Prostate gland (tissue), 2 donors: ENCODE measurements at regions not wholly inside any gene's neighbourhood (a gene's known extent, or its start where the extent isn't known, plus 50 kb on each side); places are given as distances from the start of the nearest gene placed in this dataset.

ENCODE experiments used
- DNase-seq: peaks from one replicate; pipeline ENCODE4 v3.0.0-alpha.2; 2019; ENCODE audit warnings: low spot score
- H3K27ac ChIP-seq, 2 donors: fragments of 200-600 bp; sonication (generic); 2 replicates each; pipeline ENCODE4 v1.5.1; 2017 to 2019
- H3K27me3 ChIP-seq: fragments of 200-600 bp; sonication (generic); replicated peaks from 2 replicates; pipeline ENCODE4 v1.5.1; 2019; ENCODE audit not compliant: insufficient read depth
- H3K36me3 ChIP-seq, 2 donors: fragments of 200-600 bp; sonication (generic); 1 replicate in 1 of 2; 2 replicates in 1 of 2; pipeline versions ENCODE4 v1.5.1 to v1.8.1; 2017 to 2019
- H3K4me1 ChIP-seq: fragments of 200-600 bp; sonication (generic); replicated peaks from 2 replicates; pipeline ENCODE4 v1.5.1; 2019
- H3K4me3 ChIP-seq, 2 donors: fragments of 200-600 bp; sonication (generic); 2 replicates each; pipeline ENCODE4 v1.5.1; 2017 to 2019
- H3K9me3 ChIP-seq: fragments of 200-600 bp; sonication (generic); 2 replicates; pipeline ENCODE4 v1.5.1; 2017
- CTCF ChIP-seq, 4 experiments: fragments of 200-600 bp in 2 of 4; fragments of 450-650 bp in 2 of 4; sonication (generic) in 2 of 4; IDR thresholded peaks; 1 replicate in 3 of 4; 2 replicates in 1 of 4; pipeline ENCODE4 v1.5.1; 2016 to 2019; ENCODE audit warnings: antibody characterized with exemption in 4 of 4, mild to moderate bottlenecking in 2 of 4, moderate library complexity in 2 of 4
- POLR2A ChIP-seq: fragments of 450-650 bp; IDR thresholded peaks from one replicate; pipeline ENCODE4 v1.6.1; 2016; ENCODE audit warnings: antibody characterized with exemption, mild to moderate bottlenecking
- POLR2AphosphoS5 ChIP-seq: sonication (generic); formaldehyde crosslinking; IDR thresholded peaks from one replicate; pipeline ENCODE4 v1.6.1; 2017; ENCODE audit warnings: antibody characterized with exemption
- WGBS: methylation state at CpG from one replicate; pipeline ENCODE4 v1.1.5; 2018; 5-methylcytosine and 5-hydroxymethylcytosine counted together
- intact Hi-C: fragments of 100-400 bp; cut with DNase I; formaldehyde crosslinking; loops from one replicate; pipeline ENCODE4 v1.14.2; 2022

GRCh38 chr12:124718036-124718435, 145.6 kb downstream of the SCARB1 start:
- no peak overlapping the region for H3K27ac ChIP-seq
- no peak for DNase-seq
- TF ChIP-seq CTCF (IDR thresholded peaks at IDR 0.05) (no peak), POLR2A (no peak), POLR2AphosphoS5 (no peak)
- intact Hi-C loops = no loop called here
- peaks cover 12% of the 10 kb centered on the region for H3K4me1 ChIP-seq
- 91% methylated on average over 14 of the region's 14 CpGs for whole genome bisulfite sequencing
- H3K4me3 ChIP-seq = no peak overlapping the region
- H3K27me3 ChIP-seq = no peaks in the 10 kb centered on the region
- H3K9me3 ChIP-seq = no peaks in the 10 kb centered on the region
- H3K36me3 ChIP-seq = no peaks in the 10 kb centered on the region

- WGBS = 99% methylated on average over 4 of the region's 4 CpGs
- TF ChIP-seq POLR2AphosphoS5 (no peak), POLR2A (no peak), CTCF (IDR thresholded peaks at IDR 0.05) (no peak)
- no peaks in the 10 kb centered on the region for H3K9me3 ChIP-seq
- H3K4me3 ChIP-seq = no peak overlapping the region
- no peak for DNase-seq
- peaks cover 12% of the 10 kb centered on the region for H3K4me1 ChIP-seq
- no peaks in the 10 kb centered on the region for H3K36me3 ChIP-seq
- intact Hi-C loops = no loop called here
- no peak overlapping the region for H3K27ac ChIP-seq
- no peaks in the 10 kb centered on the region for H3K27me3 ChIP-seq
Observed at GRCh38 chr12:124717318-124717717, 146.3 kb downstream of the SCARB1 start.

GRCh38 chr12:124716208-124717130, 147.2 kb downstream of the SCARB1 start:
- no peaks in the 10 kb centered on the region for H3K36me3 ChIP-seq
- DNase-seq = no peak
- no peaks in the 10 kb centered on the region for H3K9me3 ChIP-seq
- peaks cover 12% of the 10 kb centered on the region for H3K4me1 ChIP-seq
- H3K27ac ChIP-seq = no peak overlapping the region
- 78% methylated on average over 22 of the region's 22 CpGs for WGBS
- no peaks in the 10 kb centered on the region for H3K27me3 ChIP-seq
- intact Hi-C loops = no loop called here
- TF ChIP-seq CTCF (IDR thresholded peaks at IDR 0.05) (no peak), POLR2A (no peak), POLR2AphosphoS5 (no peak)
- H3K4me3 ChIP-seq = no peak overlapping the region

- TF ChIP-seq POLR2A (no peak), POLR2AphosphoS5 (no peak), CTCF (IDR thresholded peaks at IDR 0.05) (no peak)
- no peak overlapping the region for H3K4me3 ChIP-seq
- 70% methylated on average over 15 of the region's 15 CpGs for WGBS
- no peaks in the 10 kb centered on the region for H3K36me3 ChIP-seq
- H3K27me3 ChIP-seq = no peaks in the 10 kb centered on the region
- no peaks in the 10 kb centered on the region for H3K9me3 ChIP-seq
- peaks cover 11% of the 10 kb centered on the region for H3K4me1 ChIP-seq
- H3K27ac ChIP-seq = no peak overlapping the region
- DNase-seq = no peak
- intact Hi-C loops = no loop called here
Observed at GRCh38 chr12:124715121-124715990, 147.9 kb upstream of the NCOR2 start.
